Activated CD8-positive, alpha-beta memory T cell treated with anti-CD3 and anti-CD28 coated beads, Interleukin-2, amount 50 U/mL, for 1 hour (primary cell): ENCODE measurements at regions not wholly inside any gene's neighbourhood (a gene's known extent, or its start where the extent isn't known, plus 50 kb on each side); places are given as distances from the start of the nearest gene placed in this dataset.

Source experiments
- DNase-seq: peaks from one replicate; pipeline ENCODE4 v3.0.0-alpha.2; 2020; ENCODE audit errors: extremely low read depth

DNA sequence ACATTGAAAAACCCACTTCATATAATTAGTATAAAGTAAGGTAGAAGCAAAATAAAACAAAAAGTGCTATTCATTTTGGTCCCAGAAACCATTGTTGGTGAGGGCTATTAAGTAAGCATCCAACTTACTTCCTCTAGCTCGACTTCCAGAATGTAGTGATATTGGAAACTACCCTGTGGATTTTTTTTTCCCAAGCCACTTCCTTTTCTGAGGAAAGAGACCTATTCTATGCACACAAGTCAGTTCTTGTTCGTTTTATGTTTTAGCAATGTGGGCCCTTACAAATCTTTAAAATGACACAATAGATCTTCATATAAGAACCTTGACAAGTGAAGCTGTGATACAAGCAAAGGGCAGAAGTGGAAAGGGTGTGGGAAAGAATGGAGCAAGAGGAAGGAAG lies 402.0 kb upstream of the TBL1XR1 start:
- DNase-seq: no peak

DNA sequence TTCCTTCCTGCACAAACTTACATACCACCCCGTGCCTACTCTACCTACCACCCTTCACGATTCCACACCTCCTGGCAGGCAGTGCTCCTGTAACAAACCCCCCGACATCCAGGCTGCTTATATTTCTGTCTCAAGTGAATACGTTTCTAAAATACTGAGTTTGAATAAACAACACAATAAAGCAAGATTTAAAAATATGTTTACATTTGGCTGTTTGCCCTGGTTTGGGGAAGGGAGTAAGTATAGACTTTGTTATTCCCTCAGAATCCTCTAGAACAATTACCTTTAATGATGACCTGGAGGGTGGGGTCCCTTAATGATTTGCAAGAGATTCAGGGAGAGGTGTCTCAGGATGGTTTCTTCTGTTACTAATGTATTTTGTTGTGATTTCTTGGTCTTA lies 402.6 kb upstream of the TBL1XR1 start:
- no peak for DNase-seq

DNA sequence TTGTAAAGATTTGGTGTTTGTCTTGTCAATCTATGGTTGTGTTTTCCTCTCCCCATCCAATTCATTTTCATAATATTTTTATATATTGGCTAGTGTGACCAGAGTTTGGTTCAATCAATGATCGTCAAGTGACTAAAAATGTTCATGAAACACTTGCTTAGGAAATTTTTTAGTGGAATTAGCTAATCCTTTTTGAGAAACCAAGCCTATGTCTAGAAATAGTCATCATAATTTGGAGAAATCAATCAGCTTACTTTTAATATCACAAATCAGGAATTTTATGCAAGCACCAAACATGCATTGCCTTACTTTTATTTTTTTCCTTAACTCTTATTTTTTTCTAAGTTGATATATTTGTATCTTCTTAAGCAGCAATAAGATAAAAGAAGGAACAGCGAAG lies 403.1 kb upstream of the TBL1XR1 start:
- DNase-seq: no peak

DNA sequence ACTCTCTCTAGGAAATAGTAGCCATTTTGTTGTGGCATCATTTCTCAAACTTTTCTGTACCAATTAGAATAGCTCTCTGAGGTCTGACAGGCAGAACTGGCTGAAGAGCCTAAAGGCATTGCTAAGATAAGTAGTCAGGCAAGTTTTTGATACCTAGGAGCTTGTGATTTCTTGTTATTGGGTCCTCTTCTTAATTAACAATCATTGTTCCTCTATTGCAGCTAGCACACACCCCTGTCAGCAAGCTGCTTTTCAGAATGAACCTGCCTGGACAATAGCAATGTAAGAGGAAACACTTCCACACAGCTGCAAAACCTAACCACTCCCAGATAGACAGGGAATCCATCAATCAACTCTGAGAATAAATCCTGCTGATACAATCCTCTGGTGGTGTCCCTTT lies 403.9 kb upstream of the TBL1XR1 start:
- no peak for DNase-seq

DNA sequence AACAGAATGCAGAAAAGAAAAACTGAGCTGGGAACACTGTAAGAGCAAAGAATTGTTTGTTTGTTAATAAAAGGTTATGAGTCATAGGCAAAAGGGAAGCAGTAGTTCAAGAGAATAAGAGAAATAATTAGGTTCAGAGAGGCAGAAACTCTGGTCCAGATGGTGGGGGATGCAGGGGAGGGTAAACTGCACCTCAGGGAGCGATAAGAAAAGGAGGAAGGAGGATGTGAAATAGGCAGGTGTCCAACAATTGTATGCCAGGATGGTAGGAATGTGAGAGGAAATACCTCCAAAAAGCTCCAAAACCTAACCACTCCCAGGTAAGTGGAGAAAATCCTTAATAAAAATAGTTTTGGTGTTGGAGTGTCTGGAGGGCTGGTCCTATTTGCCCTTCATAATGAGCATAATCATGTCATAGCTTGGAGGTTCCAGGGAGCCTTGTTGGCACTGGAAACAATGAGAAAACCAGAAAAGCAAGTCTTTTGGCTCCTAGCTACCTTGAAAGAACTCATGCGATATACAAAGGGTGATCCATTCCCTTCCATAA lies 405.4 kb upstream of the TBL1XR1 start:
- no peak for DNase-seq

DNA sequence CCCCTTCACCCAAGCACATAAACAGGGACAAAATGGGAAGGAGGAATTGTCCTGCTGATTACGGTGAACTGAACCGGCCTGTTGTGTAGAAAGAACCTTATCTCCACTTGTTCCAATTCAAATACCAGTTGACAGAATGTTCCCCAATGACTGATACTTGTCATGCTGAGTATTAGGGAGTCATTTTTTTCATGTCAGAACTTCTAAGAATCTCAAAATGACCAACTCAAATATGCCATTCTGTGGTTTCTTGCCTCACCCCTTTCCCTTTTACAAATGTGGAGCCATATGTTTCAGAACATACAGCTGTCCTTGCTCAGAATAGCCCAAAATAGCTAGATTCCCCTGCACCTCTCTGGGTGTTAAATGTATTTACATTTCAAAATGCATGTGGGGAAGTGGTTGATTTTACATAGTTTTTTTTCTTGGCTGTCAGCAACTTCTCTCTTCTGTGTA lies 405.9 kb upstream of the TBL1XR1 start:
- DNase-seq: no peak

DNA sequence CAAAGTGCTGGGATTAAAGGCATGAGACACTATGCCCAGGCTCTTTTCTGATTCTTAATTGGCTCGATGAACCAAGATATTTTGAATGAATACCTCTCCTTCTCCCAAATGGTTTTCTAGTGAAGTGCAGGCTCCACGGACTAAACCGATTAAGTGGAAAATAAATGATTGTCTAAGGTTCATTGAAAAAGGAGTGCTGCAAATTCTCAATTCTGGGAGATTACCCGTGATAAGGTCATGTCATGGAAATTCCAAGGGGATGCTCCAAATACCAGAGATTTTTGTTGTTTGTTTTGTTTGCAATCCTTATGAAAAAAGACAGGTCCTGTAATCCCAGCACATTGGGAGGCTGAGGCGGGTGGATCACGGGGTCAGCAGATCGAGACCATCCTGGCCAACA lies 406.9 kb upstream of the TBL1XR1 start:
- no peak for DNase-seq

DNA sequence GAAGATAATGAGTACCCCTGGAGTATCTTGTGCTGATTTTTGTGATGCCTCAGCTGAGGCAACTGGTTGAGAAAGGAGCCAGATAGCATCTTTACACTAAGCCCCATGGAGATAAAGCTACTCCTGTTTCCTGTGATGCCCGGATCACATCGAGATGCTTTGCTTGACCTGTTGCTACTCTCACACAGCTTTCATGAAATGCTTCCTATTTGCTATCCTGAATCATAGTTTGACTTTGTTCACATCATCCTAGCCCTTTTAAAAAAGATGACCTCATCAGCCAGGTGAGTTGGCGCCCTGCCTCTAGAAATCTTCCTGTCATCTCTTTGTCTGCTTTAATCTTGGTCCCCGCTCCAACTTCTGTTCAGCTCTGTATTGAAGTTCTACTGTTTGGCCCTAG lies 409.6 kb upstream of the TBL1XR1 start:
- DNase-seq: no peak

DNA sequence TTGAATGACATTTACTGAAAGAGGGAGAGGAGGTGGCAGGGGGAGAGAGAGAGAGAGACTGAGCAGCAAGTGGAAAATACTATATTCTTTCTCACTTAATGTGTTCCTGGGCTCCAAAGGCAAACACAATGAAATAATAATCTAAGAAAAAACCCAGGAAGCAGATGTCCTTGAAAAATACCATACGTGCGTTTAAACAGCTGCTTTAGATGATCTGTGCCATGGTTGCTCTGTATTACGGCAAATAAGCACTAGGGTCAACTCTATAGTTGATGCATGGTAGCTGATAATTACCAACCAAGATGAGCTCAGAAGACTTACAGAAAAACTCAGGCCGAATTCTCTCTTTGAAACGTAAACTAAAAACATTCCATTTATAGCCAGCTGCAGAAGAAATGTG lies 410.3 kb upstream of the TBL1XR1 start:
- DNase-seq: no peak

DNA sequence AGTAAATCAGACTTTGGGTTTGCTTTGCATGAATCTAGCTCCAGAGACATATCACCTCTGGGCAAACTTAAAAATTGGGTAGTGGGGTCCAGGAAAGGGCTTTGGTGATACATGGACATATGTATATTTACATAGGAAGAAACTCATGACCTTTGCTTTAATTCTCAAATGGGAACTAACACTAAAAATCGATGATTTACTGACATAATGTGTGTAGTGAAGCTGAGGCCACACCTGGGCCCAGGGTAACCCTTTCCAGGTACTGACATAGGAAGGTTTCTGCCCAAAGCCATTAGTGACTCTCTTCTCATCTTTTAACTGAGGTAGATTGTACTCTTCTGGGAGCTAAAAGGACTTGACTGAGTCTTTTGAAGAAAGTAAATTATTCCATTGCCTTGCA lies 411.2 kb upstream of the TBL1XR1 start:
- no peak for DNase-seq

DNA sequence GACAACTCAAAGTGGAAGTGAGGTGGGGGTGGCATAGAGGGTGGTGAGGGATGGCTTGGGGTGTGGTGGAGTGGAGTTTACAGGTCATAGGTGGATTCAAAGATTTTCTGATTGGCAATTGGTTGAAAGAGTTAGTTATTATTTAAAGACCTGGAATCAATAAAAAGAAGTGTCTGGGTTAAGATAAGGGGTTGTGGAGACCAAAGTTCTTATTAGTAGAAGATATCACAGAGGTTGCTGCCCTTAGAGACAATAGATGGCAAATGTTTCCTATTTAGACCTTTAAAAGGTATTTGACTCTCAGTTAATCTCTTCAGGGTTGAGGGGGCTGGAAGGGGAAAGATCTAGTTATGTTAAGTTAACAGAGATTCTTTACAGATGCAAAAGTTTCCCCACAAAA lies 412.3 kb upstream of the TBL1XR1 start:
- DNase-seq: no peak

DNA sequence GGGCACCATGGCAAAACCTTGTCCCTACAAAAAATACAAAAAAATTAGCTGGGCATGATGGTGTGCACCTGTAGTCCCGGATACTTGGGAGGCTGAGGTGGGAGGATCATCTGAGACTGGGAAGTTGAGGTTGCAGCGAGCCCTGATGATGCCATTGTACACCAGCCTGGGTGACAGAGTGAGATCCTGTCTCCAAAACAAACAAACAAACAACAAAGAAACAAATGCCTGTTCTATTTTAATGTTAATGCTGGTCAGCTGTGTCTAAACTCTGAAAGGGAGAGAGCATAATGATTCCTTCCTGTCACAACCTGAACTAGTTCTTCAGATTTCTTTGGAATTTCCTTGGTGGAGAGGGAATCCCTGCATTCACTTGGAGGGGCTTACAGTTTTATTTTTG lies 413.0 kb upstream of the TBL1XR1 start:
- DNase-seq: no peak

DNA sequence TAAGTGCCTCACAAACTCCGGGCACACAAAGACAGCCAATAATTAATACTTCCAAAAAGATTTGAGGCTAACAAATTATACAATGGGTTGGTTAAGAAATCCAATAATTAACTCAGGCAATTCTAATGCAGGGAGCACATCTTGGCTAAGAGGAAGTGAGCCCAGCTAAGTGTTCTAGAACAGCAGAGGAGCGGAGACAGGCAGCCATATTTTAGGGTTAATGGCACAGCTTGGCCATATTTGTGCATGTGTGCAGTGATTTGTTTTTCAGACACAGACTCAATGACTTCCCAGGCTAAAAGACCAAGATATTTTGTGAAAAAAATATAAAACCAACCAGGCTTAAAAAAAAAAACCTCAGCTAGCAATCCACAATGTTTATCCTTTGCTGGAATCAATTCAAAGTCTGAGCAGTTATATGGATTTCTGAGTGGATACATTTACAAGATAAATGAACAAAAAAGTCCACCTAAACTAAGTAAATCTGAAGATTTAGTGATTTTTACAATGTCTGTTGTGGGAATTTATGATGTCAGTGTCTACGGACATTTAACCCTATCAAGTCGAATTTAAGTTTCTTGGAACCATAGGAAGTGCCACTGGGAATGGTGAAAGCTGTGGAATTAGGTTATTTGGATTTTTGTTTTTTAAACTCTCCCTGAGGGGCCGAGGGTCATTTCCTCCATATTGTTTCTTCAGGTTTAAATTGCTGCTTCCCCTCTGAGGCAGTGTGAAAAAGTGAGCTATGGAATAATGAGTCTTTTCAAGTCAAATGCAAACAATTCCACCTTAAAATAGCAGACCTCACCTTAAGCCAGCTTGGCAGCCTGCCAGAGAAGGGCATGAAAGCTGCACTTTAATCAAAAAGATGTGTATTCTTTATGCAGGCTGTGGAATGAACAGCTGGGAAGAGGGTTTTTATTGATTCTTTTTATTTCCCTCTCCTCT lies 413.7 kb upstream of the TBL1XR1 start:
- no peak for DNase-seq

DNA sequence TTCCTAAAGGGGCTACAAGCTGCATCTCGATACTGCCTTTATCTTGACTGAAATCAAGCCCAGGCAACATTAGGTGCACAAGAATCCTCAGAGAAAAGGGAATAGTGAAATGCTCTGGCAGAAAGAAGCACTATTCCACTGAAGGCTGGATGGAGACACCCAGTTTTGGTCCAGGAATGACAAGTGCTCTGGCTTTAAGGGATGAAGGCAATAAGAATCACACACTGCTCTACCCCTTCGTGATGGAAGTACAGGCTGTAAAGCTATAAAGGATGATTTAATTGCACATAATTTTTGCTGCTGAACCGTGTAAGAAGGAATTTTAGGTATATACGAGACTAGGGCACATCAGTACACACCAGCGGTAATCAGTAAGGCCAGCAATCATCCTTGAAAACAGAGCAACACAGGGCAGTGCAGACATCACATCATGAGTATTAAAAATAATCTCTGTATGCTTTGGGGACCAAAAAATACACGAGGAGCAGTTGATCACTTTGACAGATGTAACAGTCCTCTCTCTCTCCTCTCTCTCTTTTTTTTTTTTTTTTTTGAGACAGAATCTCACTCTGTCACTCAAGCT lies 414.6 kb upstream of the TBL1XR1 start:
- no peak for DNase-seq

DNA sequence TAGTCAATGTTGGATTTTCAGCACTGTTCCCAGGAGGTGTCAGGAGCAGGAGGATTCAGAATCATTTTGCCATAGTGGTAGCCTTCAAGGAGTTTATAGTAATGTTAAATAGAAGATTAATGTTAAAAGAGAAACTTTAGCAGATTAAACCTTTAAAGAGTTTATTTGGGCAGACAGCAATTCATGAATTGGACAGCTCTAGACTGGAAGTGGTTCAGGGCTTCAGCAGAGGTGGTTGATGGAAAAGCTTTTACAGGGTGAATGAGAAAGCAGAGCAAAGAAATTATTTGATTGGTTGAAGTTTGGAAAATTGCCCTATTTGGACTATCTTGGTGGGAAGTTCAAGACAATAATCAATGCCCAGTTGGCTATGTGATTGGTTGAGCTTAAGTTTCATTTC lies 416.6 kb upstream of the TBL1XR1 start:
- no peak for DNase-seq

DNA sequence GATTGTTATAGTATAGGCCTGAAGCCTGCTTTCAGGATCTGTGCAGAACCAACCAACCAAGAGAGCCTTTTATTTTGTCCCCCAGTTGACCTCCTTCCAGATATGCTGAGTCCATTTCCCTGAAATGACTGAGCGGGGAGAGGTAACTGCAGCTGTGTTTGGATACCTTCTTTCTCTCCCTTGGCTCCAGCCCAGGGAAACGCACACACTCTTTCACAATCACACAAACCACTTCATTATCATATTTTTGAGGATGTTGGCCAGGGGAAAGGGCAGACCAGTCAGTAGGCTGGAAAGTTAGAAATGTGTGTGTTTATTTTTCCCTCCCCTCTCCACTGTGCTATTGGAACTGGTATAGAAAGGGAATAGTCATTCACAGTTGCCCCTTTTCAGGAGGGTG lies 417.7 kb upstream of the TBL1XR1 start:
- DNase-seq: no peak

DNA sequence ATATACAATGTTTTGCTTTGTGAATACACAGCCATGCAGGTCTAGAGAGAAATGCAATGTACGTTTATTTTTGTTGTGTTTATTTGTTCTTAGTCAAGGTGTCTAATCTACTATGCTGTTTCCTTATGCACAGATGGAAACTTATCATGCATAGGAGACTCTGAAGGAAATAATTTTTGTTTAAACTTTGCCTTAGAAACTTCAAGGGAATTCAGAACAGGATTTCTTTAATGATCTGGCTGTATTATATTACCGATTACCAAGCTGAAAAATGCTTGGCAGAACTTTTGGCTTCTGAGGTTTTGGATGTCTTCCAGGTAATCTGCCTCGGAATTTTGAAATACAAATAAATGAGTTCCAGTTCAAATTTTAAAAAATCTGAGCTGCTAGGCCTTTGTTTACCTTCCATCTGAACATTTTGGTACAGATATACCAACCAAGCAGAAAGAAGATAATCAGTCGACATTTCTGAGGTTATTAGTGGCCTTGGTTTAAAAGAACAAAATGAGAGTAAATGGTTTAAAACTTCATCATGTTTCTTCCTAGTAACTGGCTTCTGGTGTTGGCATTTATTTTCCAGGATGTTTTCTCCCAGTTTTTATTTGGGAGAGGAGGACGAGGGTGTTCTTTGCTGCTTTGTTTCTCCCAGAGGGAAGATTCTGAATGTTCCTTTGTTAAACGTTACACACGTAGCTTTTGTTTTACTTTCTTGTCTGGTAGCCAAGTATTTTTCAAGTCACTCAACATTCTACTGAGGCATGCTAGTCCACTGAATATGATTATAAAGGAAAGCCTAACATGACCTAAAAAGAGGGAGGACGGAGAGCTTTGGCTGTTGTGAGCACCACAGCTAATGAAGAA lies 421.8 kb upstream of the TBL1XR1 start:
- no peak for DNase-seq

DNA sequence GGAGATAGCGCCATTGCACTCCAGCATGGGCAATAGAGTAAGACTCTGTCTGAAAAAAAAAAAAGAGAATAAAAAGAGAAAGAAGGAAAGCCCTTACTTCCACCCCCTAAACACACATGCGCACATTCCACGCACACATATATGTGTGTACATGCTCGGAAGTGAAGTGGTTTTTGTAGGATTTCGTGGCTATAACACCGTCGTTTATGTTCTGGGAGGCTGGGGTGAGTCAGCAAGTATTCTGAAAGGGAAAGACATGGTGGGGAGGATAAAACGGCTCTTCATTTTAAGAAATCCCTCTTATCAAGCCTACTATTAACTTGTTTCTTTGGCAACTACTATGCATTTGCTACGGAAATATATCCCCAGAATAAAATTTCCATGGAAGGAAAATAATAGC lies 422.8 kb upstream of the TBL1XR1 start:
- no peak for DNase-seq

DNA sequence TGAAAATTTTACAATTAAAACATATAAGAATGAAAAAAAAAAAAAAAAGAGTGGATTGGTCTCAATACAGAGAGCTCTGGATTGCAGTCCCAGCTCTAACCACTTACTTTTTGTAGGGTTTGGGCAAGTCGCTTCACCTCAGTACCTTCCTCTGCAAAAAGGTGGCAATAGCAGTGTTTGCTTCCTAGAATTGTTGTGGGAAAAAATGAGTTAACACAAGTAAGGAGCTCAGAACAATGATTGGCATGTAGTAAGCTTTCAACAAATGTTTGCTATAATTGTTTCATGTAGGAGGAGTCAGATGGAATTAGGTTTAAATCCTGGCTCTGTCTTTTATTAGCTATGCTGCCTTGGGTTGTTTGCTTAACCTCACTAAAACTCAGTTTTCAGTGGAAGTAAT lies 425.2 kb upstream of the TBL1XR1 start:
- DNase-seq: no peak

DNA sequence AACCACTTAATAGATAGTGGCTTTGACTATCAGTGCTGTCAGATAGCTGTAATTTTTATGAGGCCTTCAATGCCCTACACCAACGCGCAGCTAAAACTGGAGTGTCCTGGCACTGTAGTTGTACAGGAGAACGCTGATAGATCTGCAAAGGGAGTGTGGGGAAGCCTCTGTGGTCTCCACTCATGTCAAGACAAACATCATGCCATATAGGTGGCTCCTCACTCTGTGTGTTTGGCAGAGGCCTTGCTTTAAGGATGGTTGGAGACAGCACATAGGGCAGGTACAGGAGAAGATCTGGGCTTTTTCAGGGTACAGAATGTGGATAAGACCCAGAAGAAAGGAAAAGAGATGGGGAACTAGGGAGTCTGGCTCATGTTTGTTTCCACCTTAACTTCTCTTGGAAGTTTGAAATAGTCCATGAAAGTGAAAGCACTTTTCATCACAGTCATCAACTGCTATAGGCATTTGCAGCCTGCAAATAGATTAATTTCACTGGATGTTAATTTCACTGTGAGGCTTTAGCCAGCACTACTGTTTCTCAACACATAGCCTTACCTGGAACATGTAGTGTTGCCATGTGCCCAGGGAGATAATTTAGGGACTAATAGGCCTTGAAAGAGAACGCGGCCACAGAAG lies 425.8 kb upstream of the TBL1XR1 start:
- DNase-seq: no peak
